ENCODE measurements at regions not wholly inside any gene's neighbourhood (a gene's known extent, or its start where the extent isn't known, plus 50 kb on each side); places are given as distances from the start of the nearest gene placed in this dataset.
A peak's percentile ranks its signal among the peaks of the same experiment; 100 is the strongest.
"Not testable (repeated sequence)": the region's sequence is repeated elsewhere in the genome, so short reads cannot be mapped to it uniquely, and the experiment has no call there.

DNA sequence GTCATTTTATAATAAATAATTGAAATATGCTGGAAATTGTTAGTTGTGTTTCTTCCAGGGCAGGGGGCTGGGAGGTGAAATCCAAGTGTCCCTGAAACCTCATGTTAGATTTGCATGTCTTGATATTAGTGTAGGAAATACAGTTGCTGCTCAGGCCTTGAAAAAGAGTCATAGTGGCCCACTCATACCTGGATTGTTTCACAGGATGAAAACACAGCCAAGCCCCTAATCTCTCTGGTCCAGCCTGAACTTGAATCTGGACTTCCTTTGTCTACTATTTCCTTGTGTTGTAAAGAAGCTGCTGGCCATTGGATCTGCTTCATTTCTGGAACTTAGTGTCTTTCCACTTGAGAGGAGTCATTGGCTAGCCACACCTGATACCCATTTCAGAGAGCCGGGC, 108.8 kb upstream of the JARID2 start:
- no peak for DNase-seq

DNA sequence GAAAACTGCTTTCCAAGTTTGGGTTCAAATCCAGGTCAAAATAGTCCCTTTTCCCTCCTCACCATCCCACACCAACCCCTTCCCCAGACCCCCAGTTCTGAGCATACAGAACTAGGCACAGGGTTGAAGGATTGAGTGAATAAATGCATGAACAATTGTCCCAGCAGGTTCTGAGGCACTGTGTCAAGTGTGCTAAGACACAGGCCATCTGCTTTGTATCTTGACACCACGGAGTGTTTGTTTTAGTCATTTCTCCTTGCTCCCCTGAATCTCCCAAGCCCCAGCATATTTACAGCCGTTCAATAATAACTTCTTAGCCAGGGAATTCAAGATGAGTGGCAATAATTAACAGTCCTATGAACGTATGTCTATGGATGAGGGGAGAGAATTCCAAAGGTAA, 102.8 kb upstream of the JARID2 start:
- peak; percentile 84 for DNase-seq

DNA sequence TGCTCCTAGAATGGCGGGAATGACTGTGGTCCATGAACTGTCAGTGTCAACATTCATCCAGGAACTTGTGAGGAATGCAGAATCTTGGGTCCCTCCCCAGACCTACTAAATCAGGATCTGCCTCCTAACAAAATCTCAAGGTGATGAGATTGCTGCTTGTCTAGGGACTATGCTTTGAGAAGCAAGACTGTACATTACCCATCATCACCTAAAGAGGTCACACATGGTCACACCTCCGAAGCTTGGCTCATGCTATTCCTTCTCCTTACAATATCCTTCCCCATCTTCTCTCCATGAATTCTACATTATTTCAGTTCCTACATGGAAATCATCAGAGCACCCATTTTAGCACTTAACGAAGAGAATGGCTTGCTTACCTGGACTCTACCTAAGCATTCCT, 102.3 kb upstream of the JARID2 start:
- no peak for DNase-seq

DNA sequence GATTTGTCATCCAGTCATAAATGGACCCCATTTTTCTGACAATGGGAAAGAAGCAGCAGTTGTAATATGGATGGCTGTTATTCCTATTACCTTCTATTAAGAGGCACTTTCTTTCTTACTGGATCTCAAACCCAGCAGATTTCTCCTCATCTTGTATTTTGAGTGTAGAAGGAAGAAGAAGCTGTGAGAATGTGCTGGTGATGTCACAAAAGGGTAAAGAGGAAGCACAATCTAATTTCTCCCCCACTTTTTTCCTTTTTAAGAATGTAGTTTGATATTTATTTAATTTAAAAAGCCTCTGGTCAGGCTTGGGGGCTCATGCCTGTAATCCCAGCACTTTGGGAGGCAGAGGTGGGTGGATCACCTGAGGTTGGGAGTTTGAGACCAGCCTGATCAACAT, 100.0 kb upstream of the JARID2 start:
- no peak for DNase-seq

DNA sequence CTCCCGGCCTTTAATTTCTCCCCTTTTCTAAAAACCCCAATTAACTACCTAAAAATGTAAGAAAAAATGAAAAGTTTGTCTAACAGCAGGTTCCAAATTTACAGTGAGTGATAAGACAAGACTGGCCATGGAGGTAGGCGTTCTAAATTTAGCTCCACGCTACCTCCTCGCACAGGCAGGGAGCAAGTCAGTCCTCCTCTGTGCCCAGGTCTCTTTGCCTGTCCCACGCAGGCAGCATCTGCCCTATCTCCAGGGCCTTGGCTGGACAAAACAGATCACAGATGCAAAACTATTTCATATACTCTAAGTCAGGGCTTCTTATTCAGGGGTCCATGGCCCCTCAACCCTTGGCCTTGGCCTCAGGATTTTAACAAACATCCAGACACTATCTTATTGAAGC, 98.0 kb upstream of the JARID2 start:
- no peak for DNase-seq

DNA sequence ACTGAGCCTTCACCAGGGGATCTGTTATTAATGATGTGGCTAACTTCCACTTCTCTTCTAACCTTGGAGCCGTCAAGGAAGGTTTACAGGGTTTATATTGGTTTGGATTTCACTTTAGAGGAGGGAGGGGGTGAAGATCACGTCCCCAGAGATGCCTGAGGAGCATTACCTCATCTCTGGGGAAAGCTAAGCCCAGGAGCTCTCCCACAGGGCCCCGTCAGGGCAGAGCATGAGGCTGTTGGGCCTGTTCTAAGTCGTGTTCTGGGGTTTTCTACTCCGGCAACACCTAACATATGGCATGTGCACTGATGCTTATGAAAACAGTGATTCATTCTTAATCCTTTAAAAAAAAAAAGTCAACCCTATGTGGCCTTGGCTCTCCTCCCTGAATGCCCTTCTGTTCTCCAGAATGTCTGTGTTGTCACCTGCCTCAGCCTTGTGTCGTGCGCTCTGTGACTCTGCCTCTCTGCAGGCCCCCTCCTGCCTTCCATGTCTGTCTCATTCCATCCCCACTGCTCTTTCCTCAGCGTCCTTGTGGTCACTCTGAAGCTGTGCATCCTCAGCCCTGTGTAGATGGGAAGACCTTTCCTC, 97.4 kb upstream of the JARID2 start:
- DNase-seq, result peak; percentile 100

DNA sequence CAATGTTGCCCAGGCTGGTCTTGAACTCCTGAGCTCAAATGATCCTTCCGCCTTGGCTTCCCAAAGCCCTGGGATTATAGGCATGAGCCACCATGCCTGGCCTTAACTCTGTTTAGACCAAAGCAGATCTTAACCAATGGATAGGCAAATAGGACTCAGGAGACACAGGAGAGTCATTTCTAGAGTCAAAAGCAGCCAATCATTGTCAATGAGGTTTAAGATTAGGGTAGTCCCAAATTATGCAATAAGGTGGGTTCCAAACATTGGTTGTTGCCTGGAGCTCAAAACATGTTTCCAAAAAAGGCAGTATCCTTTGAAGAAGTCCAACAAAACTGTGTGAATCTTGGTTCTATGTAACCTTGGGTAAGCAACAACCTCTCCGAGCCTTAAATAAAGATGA, 95.7 kb upstream of the JARID2 start:
- DNase-seq, result no peak

DNA sequence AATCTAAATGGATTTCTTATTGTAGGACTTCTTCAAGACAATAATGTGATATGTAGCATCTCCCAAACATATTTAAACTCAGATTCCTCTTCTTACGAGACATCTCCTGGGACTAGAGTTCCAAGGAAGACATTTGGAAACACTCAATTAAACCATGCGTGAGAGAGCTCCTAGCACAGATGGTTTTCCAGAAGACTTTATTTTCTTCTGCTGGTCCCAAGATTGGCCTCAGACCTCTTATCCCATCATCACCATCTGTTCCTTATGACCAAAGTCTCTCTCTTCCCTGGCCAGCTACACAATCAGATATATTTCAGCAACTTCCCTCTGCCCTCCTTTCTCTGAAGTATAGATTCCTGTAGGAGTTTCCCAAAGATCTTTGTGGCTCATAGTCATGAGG, 93.2 kb upstream of the JARID2 start:
- peak; percentile 78 for DNase-seq

DNA sequence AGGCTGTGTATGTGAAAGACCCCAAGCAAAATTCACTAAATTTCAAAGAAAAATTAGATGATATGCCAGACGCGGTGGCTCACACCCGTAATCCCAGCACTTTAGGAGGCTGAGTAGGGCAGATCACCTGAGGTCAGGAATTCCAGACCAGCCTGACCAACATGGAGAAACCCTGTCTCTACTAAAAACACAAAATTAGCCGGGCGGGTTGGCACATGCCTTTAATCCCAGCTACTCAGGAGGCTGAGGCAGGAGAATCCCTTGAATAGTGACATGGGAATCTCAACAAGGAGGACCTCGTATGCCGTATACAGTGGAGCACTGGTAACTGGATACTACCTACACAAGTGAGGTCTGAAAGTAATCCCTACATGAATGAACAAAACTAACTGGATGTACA, 92.7 kb upstream of the JARID2 start:
- DNase-seq, result peak; percentile 43

DNA sequence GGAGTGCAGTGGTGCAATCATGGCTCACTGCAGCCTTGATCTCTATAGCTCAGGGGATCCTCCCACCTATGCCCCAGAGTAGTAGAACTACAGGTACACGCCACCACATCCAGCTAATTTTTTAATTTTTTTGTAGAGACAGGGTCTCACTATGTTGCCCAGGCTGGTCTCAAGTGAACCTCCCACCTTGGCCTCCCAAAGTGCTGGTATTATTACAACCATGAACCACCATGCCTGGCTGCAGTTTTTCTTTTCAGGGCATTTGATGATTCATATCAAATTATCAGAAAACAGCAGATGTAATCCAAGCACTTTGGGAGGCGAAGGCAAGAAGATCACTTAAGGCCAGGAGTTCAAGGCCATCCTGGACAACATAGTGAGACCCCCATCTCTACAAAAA, 88.4 kb upstream of the JARID2 start:
- no peak for DNase-seq

DNA sequence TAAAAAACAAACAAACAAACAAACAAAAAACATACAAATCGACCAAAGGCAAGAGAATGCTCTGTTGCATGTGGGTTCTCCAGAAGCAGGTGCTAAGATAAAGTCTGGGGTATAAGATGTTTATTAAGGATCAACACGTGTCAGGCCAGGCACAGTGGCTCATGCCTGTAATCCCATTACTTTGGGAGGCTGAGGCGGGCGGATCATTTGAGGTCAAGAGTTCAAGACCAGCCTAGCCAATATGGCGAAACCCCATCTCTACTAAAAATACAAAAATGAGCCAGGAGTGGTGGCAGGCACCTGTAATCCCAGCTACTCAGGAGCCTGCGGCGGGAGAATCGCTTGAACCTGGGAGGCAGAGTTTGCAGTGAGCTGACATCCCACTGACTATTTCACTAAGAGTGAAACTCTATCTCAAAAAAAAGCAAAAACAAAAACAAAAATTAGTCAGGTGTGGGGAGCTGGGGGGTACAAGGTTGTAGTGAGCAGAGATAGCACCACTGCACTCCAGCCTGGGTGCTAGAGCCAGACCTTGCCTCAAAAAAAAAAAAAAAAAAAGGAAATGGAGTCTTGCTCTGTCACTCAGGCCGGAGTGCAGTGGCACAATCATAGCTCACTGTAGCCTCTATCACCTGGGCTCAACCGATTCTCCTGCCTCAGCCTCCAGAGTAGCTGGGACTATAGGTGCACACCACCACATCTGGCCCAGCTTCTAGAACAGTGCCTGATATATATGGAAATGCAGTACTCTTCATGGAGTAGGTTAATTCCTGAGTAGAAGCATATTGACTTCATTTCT, 86.8 kb upstream of the JARID2 start:
- no peak for DNase-seq

DNA sequence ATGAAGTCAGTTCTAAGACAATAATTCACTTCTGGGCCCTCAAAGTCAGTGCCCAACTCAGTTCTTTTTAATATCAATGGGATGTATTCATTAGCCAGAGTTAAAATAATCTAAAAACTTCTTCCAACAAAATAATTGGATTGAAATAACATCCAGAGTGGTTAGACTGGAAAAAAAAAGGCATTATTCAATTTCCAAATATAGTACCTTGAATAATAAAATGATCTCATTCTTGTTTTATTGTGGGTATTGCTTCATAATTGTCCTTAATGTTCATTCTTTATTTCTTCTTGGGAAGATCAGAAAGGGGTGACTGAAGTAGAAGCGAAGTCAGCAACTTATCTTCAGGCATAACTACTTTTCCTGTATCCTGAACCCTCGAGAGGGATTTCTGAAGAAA, 85.1 kb upstream of the JARID2 start:
- no peak for DNase-seq

DNA sequence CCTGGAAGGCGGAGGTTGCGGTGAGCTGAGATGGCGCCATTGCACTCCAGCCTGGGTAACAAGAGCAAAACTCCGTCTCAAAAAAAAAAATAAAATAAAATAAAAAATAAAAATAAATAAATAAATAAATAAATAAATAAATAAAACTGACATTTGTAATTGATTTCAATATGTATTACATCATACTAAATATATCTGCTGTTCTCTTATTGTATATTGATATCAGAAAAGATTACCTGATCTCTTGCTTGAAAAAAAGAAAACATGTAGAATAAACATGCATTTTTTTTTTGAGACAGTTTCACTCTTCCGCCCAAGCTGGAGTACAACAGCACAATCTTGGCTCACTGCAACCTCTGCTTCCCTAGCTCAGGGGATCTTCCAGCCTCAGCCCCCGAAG, 81.0 kb upstream of the JARID2 start:
- not testable (repeated sequence) for DNase-seq

DNA sequence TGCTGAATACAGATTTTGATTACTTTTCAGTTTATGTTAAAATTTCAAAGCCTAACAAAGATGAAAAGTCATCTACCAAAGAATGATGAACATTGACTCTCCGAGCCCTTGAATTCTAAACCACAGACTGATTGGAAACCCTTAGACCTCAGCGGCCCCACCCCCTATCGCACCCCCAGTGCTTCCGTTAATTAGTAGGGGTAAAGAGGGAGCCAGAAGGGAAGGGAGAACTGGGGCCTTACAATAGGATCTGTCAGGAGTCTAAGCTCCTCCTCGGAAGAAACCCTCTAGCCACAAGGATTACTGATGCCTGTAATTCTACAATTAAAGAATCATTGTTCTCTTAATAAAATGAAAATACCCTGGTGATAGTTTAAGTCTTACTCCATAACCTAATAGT, 79.7 kb upstream of the JARID2 start:
- no peak for DNase-seq

DNA sequence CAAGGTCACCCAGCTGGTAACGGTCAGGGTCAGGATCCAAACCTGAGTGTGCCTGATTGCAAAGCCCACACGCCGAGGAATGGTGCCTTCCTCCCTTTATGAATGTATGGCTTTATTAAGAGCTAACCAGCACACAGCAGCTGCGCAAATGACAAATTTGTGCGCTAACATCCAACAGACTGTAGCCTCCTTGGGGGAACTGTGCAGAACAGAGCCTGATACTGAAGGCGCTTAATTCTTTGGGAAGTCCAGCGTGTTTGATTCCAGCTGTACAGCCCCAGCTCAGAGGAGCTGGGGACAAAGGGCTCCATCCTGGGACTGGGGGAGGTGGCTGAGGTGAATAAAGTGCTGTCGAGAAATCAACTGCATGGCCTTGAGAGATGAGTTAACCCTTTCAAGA, 75.7 kb upstream of the JARID2 start:
- DNase-seq, result no peak

DNA sequence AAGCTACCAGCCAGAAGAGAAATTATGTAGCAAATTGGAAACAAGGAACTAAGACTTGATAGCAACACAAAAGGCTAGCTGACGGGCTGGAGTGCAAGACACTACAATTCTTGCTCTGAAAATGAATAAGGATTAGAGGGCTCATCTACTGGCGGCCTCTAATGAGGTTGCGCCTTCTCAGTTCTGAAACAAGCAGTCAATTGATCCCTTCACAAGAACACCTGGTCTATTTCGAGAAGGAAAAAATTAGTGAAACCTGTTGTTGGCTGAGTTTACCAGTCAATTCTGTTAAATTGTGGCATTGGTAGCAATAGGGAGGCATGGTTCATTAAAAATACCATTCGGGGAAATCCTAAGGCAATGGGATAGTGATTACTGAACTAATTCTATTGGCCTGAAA, 74.8 kb upstream of the JARID2 start:
- no peak for DNase-seq

DNA sequence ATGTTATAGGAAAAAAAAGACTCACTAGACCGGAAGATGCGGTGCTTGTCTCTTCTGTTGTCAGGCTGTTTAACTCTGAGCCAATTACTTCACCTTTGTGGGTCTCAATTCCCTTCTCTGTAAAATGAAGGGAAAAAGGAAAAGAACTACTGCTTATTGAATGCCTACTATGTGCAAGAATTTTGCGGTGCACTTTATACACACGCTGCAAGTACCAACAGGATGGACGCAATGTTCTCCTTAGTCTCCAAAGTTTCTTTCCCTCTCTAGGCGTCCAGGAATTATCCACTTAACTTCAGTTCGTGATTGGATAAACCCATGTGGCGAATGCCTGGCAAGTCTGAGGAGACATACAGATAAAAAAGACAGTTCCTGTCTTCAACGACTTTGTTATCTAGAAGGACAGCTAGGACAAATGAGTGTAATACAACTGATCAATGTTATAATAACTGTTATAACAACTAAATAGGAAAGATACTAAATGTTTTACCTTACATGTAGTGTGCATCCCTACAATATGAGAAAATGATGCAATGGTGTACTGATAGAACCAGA, 69.0 kb upstream of the JARID2 start:
- no peak for DNase-seq

DNA sequence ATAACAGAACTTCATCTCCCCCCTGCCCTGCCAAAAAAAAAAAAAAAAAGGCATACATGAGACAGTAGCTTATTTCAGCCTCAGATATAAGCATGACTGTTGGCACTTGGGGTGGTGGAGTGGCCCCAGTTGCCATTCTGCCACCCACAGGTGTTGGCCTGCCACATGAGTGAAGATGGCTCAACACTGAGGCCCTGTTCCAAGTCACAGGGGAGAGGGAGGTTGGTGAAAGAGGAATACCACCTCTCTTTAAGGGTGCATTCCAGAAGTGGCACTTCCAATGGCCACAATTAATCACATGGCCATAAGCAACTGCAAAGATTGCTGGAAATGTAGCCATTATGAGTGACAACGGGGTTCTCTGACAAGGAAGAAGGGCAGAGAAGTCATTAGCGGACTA, 61.9 kb upstream of the JARID2 start:
- DNase-seq, result no peak

DNA sequence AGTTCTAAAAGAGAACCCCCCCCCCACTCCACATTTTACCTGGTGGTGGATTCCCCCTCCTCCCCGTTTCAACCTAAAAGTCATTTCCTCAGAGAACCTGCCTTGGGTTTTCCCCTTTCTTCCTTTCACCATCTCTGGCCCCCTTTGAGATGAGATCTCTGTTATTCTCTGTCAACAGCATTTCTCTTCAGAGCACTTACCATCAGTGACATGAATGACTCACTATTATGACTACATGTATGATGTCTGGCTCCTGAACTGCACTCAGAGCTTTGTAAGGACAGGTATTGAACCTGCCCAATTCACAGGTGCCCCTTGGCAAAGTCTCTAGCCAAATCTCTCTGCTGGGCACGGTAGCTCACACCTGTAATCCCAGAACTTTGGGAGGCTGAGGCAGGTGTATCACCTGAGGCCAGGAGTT, 61.4 kb upstream of the JARID2 start:
- DNase-seq, result no peak

DNA sequence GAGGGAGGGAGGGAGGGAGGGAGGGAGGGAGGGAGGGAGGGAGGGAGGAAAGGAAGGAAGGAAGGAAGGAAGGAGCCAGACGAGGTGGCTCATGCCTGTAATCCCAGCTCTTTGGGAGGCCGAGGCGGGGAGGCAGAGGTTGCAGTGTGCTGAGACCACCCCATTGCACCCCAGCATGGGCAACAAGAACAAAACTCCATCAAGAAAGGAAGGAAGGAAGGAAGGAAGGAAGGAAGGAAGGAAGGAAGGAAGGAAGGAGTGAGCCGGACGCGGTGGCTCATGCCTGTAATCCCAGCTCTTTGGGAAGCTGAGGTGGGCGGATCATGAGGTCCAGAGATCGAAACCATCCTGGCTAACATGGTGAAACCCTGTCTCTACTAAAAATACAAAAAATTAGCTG, 60.8 kb upstream of the JARID2 start:
- DNase-seq, result not testable (repeated sequence)

DNA sequence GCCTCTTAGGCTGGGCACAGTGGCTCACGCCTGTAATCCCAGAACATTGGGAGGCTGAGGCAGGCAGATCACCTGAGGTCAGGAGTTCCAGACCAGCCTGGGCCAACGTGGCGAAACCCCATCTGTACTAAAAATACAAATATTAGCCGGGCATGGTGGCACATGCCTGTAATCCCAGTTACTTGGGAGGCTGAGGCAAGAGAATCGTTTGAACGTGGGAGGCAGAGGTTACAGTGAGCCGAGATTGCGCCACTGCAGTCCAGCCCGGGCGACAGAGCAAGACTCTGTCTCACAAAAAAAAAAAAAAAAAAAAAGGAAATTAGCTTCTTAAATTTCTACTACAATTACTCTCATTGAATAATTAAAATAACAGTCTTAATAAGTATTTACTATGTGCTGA, 52.4 kb upstream of the JARID2 start:
- DNase-seq, result not testable (repeated sequence)

DNA sequence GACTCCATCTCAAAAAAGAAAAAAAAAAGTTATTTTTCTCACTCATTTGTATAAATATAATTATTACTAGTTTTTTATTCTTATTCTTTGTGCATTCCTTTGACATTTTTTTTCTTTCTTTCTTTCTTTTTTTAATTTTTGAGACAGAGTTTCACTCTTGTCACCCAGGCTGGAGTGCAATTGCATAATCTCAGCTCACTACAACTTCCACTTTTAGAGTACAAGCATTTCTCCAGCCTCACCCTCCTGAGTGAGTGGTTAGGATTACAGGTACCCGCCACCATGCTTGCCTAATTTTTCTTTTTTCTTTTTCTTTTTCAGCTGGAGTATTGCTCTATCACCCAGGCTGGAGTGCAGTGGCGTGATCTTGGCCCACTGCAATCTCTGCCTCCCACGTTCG, 51.4 kb upstream of the JARID2 start:
- DNase-seq, result no peak

Data from NCI-H2171 treated with DMSO at 0.1 percent for 48 hours (cell line).